ENCODE measurements at regions not wholly inside any gene's neighbourhood (a gene's known extent, or its start where the extent isn't known, plus 50 kb on each side); places are given as distances from the start of the nearest gene placed in this dataset.

GRCh38 chr3:25177041-25177440, 251.0 kb upstream of the RARB start:
- TF ChIP-seq POLR2A (IDR thresholded peaks at IDR 0.05), result no peak
- TF ChIP-seq CTCF (IDR thresholded peaks at IDR 0.05), result no peak

Data from testis (tissue), 2 donors.